ENCODE measurements at regions not wholly inside any gene's neighbourhood (a gene's known extent, or its start where the extent isn't known, plus 50 kb on each side); places are given as distances from the start of the nearest gene placed in this dataset.

DNA sequence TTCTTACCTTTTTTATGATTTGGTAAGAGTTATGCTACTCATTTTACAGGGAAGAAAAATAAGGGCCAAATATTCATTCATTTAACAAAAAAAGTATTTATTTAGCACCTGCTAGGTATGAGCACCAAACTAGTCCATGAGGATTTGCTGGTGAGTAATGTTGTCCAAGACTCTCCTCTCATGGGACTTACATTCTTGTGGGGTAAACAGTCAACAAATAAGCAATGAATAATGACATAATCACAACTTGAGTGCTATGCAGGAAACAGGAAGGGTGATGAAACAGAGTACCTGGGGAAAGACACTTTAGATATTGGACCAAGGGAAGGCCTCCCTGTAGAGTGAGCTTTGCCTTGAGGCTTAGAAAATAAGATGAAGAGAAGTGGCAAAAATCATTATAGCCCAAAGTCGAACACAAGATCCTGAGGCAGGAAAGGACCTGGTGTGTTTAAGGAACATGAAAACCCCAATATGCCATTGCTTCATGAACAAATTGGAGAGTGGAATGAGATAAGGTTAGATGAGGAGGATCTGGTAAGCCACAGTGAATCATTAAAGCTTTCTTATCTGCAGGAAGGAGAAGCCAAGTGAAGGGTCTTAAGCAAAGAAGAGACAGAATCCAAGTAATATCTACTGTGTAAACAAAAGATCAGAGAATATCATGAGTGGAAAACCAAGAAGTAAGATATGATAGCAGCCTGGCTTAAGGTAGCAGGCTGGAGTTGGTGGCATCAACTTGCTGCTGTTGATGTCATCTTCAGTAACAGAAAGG, 294.5 kb upstream of the NBEA start:
- no peak for DNase-seq (ENCODE audit: low read depth in 4 of 4, low spot score in 1 of 4)

DNA sequence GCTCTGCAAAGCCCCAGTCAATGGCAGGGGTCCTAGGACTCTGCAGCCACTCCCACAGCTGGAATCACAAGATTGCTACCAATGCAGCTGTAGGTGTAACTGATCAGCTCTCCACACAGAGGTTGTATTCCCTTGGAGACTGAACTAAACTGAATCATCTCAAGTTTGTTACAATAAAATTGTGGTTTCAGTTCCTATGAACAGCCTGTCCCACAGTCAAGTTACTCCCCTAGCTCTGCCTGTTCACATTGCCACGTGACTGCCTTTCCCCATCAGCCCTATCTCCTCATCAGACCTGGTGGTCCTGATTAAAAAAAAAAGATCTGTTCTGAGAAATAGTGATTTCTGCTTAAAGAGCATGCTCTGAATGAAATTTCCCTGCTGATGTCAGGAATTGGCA, 287.9 kb upstream of the NBEA start:
- no peak for DNase-seq (ENCODE audit: low read depth in 4 of 4, low spot score in 1 of 4)

DNA sequence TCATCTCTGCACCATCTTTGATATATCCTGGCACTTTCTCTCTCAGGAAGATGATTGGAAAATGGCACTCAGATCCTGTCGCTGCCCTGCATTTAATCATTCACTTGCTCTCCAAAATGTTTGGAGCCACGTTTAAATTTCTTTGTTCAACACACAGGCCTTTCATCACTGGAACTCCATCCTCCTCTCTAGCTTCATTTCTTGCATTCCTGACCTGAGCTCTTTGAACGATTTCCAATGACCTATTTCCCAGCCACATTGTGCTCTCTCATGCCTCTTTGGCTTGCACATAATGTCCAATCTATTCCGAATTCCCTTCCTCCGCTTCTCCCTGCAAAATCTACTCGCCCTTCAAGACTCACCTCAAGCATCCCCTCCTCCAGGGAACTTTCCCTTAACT, 287.4 kb upstream of the NBEA start:
- no peak for DNase-seq (ENCODE audit: low read depth in 4 of 4, low spot score in 1 of 4)

DNA sequence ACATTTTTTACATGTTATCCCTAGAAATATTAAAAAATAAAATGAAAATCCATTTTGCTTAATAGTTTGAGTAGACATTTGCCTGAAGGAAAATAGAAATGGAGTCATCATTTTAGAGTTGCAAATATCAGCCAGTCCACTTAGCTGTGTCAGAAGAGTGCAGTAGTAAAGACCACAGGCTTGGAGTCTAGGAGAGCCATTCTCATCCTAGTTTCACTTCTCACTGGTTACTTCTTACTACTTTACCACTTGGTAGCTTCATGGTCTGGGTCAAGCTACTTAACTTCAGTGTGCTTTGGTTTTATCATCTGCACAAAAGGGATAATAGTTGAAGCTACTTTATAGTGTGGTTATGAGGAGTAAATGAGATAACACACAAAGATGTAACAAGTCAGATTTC, 286.5 kb upstream of the NBEA start:
- DNase-seq (ENCODE audit: low read depth in 4 of 4, low spot score in 1 of 4): no peak

DNA sequence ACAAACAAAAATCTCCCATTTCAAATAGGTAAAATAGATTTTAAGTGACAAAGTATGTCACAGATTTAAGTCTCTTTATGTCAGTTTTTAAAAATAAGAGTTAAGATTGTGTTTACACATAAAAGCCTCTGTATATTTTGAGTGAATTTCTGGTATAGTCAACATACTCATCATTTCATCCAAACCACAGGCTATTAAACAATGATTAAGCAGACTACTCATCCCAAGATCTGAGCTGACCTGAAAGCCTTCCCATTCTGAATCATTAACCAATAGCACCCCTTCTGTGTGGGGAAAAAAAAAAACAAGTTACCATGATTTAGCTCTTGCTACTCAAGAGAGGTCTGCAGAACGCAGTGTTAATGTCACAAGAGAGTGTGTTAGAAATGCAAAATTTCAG, 284.4 kb upstream of the NBEA start:
- no peak for DNase-seq (ENCODE audit: low read depth in 4 of 4, low spot score in 1 of 4)

DNA sequence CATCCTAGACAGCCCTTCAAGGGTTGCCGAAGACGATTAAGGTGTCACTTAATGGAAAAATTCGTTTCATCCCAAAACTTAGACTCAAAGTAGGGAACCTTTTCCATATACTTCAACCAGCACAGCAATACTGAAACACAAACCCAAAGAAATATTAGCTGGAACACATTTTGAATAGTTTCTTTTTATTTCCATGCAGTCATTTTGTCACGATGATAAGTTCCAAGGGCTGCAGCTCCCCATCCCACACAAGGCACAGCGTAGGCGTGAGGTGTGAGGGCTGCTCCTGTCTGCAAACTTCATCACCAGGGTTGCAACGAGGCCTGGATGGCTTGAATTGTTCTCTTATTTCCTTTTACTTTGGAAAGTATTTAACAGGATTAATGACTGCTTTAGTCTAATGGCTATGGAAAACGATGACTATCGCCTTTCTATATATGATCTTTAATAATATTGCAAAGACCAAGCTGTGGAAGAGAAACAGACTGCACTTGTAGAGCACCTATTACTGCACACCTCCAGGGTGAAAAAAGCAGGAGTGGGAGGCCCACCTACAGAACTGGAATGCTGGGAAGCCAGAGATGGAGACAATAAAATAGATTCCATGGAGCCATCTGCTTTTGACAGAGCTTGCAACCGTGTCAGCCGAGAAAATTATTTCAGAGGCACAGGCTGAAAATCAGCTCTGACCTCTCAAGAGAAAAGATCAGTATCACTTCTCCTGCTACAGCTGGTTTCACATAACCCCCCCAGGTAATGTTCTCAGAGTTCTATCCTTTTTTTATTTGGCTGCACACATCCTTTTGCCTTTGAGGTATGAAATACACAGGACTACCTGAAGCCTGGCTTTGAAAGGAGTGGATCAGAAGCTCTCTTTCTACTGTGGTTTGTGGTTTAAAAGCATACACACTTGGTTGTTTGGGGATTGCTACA, 274.5 kb upstream of the NBEA start:
- no peak for DNase-seq (ENCODE audit: low read depth in 4 of 4, low spot score in 1 of 4)

DNA sequence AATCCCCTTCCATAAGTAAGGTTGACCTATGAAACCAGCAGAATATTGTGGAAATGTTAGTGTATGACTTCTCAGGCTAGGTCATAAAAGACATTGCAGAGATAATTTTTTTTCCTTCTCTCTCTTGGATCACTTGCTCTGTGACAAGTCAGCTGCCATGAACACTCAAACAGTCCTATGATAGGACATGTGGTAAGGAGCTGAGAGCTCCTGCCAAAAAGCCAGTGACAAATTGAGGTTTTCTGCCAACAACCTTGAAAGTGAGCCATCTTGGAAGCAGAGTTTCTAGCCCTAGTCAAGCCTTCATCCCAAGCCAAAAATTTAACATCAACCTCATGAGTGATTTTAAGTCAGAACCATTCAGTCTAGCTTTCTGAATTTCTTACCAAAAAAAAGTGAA, 270.9 kb upstream of the NBEA start:
- no peak for DNase-seq (ENCODE audit: low read depth in 4 of 4, low spot score in 1 of 4)

DNA sequence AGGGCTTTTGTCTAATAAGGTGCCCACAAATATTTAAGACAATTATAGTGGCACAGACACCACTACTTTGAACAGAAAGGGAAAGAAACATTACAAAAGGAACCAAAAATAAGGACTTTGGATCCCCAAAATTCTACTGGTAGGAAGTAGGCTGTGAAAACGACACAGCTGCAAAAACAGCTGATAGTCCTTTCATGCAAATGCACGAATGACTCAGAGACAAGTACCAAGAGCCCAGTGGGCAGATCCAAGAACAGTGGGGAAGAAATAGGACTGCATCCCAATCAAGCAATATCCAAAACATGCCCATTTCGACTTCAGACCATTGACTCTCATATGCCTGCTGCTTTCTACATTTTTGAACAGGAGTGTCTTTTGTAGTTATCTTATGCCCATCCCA, 269.4 kb upstream of the NBEA start:
- no peak for DNase-seq (ENCODE audit: low read depth in 4 of 4, low spot score in 1 of 4)

DNA sequence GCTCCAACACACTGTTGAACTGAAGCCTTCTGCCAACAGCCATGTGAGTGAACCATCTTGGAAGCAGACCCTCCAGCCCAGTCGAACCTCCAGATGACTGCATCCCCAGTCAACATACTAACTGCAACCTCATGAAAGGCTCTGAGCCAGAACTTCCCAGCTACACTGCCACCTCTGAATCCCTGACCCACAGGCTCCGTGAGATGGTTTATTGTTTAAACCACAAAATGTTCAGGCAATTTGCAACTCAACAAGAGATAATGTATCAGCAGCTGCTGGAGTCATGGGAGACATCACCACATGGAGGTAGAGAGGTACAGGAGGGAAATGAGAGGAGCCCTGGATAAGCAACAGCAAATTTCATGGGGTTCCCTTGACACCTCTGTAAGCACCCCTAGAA, 266.4 kb upstream of the NBEA start:
- no peak for DNase-seq (ENCODE audit: low read depth in 4 of 4, low spot score in 1 of 4)

DNA sequence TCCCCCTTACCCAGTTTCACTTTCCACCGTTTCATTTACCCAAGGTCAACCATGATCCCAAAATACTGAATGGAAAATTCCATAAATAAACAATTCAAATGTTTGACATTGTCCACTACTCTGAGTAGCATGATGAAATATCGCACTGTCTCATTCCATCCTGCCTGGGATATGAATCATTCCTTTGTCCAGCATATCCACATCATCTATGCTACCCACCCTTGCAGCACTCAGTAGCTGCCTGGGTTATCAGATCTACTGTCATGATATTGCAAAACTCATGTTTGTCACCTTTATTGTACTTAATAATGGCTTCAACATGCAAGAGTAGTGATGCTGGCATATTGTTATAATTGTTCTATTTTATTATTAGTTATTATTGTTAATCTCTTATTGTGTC, 263.9 kb upstream of the NBEA start:
- no peak for DNase-seq (ENCODE audit: low read depth in 4 of 4, low spot score in 1 of 4)

DNA sequence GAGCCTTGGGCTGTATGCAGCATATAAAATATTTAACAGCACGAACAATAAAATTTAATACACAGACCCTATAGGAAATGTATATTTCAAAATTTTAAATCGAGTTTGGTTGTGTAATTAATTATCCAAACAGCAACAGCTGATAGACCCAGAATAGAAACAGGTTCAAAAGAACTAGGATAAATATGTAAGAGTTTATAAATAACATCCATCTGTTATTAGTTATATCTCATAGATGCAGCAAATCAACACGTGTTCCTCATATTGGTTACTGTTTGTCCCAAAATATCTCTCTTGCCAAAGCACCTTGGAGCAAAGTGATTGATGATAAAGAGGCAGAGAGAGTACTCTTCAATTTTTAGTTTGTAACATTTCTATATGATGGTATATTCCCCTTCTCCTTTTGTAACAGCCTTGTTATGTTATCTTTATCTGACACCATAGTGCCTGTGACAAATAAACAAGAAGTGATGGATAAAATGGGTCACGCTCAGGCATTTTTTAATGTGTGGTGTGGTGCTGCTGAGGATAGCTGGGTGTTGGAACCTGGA, 260.6 kb upstream of the NBEA start:
- DNase-seq (ENCODE audit: low read depth in 4 of 4, low spot score in 1 of 4): no peak

DNA sequence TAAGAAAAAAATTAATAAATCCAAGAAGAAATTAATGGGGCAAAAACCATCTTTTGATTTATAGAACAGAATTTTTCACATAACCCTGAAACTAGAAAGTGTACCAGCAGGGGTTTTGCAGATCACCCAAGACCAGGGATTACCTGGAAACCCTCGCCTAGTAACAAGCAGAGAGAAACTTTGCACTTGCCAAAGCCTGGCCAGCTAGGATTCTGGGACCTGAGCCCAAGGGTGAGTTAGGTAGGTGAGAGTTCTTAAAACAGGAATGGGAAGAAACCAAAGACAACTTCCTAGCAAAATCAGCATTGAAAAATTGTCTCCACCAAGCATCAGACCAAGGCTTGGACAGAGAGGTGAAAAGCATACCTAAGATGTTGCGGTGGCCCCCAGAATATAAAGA, 247.0 kb upstream of the NBEA start:
- no peak for DNase-seq (ENCODE audit: low read depth in 4 of 4, low spot score in 1 of 4)

DNA sequence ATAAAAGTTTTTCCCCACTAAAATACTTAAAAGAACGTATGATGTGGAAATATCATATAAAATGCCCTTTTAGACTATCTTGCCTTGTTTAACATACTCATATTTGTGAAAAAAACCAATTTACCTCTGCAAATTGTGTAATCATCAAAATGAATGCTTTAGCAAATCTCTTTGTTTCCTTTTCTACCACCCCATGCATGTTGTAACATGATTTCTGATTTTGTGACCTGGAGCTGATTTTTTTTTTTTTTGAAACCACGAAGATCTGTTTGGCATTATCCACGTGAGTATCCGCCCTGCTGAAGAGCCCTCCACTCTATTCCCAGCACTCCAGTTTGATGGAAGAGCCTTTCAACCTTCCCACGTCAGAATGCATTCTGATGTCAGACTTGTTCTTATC, 245.8 kb upstream of the NBEA start:
- no peak for DNase-seq (ENCODE audit: low read depth in 4 of 4, low spot score in 1 of 4)

DNA sequence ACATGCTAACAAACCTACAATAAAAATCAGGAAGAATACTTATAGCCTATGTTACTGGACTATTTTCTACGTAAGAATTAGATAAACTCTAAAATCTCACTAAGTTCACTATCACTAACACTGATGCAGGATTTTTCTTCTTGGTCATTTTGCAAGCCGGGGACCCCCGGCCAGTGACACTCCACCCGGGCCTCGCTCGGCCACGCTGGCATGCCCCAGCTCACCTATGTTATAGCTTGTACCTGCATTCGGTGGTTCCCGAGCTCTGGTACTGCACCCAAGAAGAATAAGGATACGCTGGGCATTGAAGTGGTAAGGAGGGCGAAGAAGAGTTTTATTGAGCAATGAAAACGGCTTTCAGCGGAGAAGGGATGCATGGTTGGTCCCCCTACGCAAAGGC, 245.3 kb upstream of the NBEA start:
- DNase-seq (ENCODE audit: low read depth in 4 of 4, low spot score in 1 of 4): no peak

DNA sequence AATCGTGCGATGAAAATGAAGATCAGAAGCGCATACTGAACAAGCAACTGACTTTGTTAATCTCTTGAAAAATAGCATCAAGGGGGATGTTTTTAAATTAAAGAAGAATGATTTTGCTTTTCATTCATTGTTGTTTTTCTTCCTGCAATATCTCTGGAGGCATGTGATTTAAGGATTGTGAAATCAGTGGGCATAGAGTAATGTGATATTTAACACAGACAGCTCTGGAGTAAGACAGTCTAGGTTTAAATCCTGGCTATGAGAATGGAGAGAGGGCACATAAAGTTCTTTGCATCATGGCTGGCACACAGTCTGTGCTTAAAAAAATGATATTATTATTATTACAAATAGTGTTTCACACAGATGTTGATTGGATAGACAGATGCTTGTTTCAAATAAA, 243.1 kb upstream of the NBEA start:
- DNase-seq (ENCODE audit: low read depth in 4 of 4, low spot score in 1 of 4): no peak

DNA sequence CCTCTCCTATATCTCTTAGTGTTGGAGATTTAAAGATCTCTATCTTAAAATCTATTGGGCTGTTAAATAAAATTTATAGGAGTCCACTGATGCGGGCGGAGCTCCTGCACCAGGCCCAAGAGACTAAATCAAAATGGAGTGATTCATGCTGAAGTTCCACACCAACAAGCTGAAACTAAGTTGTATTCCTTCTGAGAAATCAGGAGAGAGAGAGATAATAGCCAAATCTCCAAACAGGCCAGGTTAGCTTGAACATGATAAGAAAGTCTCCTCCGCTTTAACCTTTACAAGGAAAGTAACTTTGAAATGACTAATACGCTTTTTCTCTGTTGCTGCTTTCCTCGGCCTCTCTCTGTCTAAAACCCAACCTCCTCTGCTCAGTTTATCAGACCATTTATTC, 241.9 kb upstream of the NBEA start:
- no peak for DNase-seq (ENCODE audit: low read depth in 4 of 4, low spot score in 1 of 4)

DNA sequence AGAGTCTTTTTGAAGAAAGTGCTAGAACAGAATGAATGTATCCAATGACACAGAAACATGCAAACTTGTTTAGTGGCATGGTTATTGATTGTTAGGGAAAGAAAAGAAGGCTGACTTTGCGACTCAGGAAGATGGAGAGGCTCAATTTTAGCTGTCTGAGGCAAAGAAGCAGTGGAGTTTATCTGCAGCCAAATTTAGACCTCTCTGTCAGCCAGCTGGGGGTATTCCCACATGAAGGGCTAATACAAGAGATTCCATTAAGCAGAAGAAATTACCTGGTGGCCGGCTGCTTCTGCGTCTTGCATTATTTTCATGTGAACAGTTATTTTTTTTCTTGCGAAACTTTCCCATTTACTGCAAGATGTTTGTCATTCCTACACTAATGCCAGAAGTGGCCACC, 240.2 kb upstream of the NBEA start:
- no peak for DNase-seq (ENCODE audit: low read depth in 4 of 4, low spot score in 1 of 4)

DNA sequence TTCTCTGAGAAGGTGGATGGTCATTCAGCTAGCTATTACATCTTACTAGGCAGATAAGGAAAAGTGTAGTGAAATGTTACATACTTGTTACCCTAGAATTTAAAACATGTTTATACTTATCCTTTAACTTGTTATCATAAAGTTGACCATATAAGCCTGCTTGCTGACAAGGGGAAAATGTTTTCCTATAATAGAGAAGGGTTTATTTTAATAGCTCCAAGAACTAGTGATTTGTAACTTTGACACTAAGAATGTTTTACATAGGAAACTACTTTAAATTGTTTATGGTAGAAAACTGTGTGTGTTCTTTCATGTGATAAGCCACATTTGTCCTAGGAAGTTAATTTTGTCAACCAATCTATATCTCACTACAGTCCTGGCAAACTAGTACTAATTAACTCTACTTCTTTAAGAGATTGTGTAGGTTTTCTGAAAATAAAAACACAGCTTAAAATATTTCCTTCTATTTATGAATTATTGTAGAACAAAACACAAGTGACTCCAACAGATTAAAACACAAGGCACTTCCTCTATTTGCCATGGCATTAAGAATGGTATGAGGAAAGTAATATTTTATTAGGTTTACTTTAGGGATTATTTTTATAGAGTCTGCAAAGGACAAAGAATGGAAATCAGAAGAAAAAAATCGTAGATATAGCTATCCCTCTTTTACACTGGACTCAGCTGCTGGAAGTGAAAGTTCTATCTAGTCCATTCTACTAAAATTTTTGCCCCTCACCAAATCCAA, 233.3 kb upstream of the NBEA start:
- no peak for DNase-seq (ENCODE audit: low read depth in 4 of 4, low spot score in 1 of 4)

DNA sequence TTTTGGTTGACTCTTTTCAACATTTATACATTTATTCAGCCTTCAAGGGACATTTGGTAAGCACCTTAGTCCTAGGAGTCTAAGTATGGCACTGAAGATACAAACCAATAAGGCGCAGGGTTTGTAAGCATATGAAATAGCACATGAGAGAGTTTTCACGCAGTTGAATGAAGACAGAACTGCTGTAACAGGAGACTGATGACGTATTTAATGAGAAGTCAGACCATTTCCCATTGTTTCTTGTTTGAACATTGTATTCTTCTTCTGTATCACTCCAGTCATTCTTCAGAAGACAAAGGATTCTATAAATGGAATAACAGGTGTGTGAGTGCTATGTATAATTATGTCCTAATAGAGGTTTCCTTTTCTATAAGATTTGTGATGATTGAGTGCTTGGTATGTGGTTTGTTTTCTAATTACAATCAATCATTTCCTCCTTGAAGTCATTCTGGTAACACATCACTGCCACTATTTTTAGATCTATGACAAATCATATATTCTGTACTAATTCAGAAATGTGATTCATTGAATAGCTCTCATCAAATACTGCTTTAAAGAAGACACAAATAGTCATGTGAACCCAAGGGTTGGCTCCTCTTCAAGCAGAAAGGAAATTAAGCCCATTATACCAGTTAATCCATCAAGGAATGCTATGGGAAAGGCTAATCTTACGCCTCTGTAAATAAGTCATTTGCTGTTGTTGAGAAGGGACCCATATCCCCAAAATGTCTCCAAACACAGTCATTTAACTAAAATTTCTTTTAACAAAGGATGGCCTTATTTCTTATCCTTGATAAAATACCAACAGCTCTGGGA, 222.8 kb upstream of the NBEA start:
- DNase-seq (ENCODE audit: low read depth in 4 of 4, low spot score in 1 of 4): no peak

DNA sequence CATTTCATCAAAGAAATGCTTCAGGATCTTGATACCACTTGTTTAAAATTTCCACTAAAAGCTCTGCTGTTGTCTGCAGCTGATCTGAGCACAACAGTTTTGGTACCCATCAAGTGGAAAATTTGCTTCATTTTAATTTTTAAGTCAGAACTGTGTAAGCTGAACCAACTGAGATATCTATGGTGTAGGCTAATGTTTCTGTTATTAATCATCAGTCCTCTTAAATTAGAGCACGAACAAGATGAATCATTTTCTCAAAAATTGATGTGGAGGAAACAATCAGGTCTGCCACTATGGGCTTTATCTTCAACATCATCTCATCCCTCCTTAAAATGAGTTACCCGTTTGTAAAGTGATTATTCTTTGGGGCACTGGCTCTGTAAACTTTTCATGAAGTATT, 221.5 kb upstream of the NBEA start:
- DNase-seq (ENCODE audit: low read depth in 4 of 4, low spot score in 1 of 4): no peak

Data from stimulated activated CD4-positive, alpha-beta T cell treated with anti-CD3 and anti-CD28 coated beads, Interleukin-1b, Interleukin-23, amount 100 ng/mL, for 24 hours (primary cell).